ENCODE measurements at regions not wholly inside any gene's neighbourhood (a gene's known extent, or its start where the extent isn't known, plus 50 kb on each side); places are given as distances from the start of the nearest gene placed in this dataset.

DNA sequence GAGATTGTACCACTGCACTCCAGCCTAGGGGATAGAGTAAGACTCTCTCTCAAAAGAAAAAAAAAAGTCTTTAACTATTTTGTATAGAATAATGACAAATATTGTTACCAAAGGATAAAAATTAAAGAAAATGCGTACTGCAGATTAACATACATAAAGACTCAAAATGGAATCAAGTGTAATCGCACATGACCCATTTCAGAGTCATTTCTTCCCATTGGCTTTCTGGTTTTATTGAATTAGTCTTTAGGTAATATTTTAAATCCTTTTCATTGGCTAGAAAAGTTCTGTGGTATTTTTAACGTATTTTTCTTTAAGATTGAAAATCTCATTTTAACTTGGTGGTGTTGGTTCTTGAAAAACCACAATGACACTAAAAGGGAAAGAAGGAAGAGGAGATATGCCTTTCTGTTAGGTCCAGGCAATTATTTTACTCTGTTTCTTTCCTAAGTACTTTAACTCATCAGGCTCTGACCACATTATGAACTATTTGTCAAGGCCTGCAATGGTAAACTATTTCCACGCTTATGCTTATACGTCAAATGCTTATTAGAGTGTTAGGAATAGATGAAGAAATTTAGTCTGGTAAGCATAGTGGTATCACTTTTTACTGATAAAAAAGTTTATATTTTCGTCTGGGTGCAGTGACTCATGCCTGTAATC lies 52.3 kb downstream of the PLEKHG1 start:
- Histone ChIP-seq H3K27ac (no peak overlapping the region), H3K36me3 (no peaks in the 10 kb centered on the region), H3K4me1 (replicated peaks) (no peaks in the 10 kb centered on the region), H3K4me3 (no peak overlapping the region), H3K9me3 (replicated peaks) (no peaks in the 10 kb centered on the region), H3K27me3 (replicated peaks) (no peaks in the 10 kb centered on the region)
- no peak for DNase-seq (ENCODE audit: low read depth in 1 of 2, low spot score in 2 of 2)

DNA sequence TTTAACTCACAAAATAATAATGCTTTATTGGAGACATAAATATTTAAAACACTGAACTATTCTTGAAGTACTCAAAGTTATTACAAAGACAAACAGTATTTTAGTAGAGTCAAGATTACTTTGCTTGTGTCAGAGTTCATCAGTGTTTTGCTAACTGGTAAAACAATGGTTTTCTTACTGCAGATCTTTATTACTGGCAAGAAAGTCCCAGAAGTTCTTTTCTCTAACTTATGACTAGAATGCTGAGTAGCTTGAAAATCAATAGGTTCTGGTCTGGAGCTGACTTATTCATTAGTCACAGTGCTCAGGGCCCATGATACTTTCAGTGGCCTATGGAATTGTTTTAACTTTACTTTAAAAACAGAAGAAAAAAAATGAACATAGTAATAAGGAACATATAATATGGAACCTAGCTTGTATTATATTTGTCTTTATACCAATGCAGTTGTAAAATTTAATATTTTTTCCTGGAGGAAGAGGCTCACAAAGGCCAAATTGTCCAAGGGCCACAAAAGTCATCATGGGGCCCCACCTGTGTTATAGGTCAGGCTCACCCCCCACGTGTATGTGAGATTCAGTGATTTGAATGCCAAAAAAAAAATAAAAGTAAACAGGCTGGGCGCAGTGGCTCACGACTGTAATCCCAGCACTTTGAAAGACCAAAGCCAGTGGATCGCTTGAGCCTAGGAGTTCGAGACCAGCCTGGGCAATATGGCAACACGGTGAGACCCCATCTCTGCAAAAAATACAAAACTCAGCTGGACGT lies 53.3 kb downstream of the PLEKHG1 start:
- Histone ChIP-seq H3K9me3 (replicated peaks) (no peaks in the 10 kb centered on the region), H3K36me3 (no peaks in the 10 kb centered on the region), H3K27me3 (replicated peaks) (no peaks in the 10 kb centered on the region), H3K27ac (no peak overlapping the region), H3K4me1 (replicated peaks) (no peaks in the 10 kb centered on the region), H3K4me3 (no peak overlapping the region)
- no peak for DNase-seq (ENCODE audit: low read depth in 1 of 2, low spot score in 2 of 2)

- Histone ChIP-seq H3K4me3 (no peak overlapping the region), H3K27ac (no peak overlapping the region), H3K4me1 (replicated peaks) (no peaks in the 10 kb centered on the region), H3K9me3 (replicated peaks) (no peaks in the 10 kb centered on the region), H3K27me3 (replicated peaks) (peaks cover 3% of the 10 kb centered on the region; the same call in 1 of the 2 replicates), H3K36me3 (no peaks in the 10 kb centered on the region)
- DNase-seq (ENCODE audit: low read depth in 1 of 2, low spot score in 2 of 2), result no peak
These were observed 54.9 kb downstream of the PLEKHG1 start for GRCh38 chr6:150654608-150655007.

DNA sequence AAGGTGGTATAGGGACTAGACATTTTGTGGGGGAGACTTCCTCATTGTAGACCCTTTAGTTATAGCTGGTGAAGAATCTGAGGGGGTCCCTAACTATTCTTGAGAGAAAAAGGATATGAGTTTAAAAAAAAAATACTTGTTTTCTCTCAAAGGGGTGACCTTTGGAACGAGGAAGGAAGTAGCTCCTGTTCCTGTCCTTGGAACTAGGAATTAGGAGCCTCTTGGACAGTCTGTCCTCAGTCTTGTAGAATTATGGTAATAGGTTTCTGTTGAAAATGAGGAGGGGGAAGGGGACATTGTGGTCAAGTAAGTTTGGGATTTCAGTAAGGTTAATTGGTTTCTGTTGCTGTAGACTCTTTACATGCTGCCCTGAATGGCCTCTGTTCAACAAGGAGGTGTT lies 56.5 kb downstream of the PLEKHG1 start:
- Histone ChIP-seq H3K9me3 (replicated peaks) (no peaks in the 10 kb centered on the region), H3K4me1 (replicated peaks) (no peaks in the 10 kb centered on the region), H3K36me3 (no peaks in the 10 kb centered on the region), H3K27me3 (replicated peaks) (peaks cover 3% of the 10 kb centered on the region; the same call in 1 of the 2 replicates), H3K27ac (no peak overlapping the region), H3K4me3 (no peak overlapping the region)
- no peak for DNase-seq (ENCODE audit: low read depth in 1 of 2, low spot score in 2 of 2)

DNA sequence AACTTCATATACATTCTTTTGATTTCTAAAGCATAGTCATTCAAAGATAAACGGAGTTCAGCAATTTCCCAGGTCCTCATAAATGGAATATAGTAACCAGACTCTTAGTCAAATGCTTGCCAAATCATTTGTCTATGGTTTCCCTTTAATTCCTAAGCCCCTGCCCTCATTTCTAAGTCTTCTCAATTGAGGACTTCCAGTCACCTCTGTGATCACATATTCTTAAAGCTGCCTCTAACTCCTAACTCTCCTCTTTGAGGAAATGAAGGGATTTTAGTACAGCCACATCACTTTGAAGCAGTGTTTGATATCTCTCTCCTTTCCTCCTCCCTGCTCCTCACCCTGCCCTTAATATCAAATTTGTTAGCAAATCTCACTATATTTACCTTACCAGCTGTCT lies 58.7 kb downstream of the PLEKHG1 start:
- H3K9me3 ChIP-seq (replicated peaks), result no peaks in the 10 kb centered on the region
- H3K4me1 ChIP-seq (replicated peaks), result no peaks in the 10 kb centered on the region
- H3K27ac ChIP-seq, result no peak overlapping the region
- no peak for DNase-seq (ENCODE audit: low read depth in 1 of 2, low spot score in 2 of 2)
- peaks cover 3% of the 10 kb centered on the region; the same call in 1 of the 2 replicates for H3K27me3 ChIP-seq (replicated peaks)
- no peak overlapping the region for H3K4me3 ChIP-seq
- H3K36me3 ChIP-seq, result no peaks in the 10 kb centered on the region

DNA sequence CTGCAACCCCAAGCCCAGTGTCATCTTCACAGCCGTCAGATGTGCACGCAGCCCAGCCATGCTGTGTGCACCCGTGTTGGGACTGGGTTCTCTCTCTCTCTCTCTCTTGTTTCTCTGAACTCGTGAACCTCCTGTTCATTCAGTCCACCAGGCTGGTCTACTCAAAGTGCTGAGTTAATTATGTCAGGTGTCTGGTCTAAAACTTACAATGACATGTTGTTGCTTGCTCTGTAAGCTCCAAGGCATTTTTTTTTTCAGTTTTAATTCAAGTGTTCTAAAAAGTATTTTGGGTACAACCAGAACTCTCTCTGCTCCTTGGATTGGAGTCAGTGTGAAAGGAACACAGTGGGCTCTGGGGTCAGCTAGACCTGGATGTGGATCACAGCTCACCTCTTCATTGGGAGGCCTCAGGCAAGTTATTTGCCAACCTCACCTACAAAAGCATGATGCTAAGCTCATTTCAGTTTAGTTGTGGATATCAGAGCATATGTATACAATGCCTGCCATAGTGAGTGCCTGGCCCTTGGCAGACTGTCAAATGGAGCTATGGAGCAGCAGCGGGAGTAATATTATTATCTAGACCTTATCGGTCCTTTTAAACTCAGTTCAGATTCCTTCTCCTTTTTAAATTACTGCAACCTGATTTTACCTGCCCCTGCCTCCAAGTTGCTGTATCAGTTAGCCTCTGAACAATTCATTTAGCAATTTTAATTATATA lies 59.5 kb downstream of the PLEKHG1 start:
- Histone ChIP-seq H3K27me3 (replicated peaks) (peaks cover 3% of the 10 kb centered on the region; the same call in 1 of the 2 replicates), H3K36me3 (no peaks in the 10 kb centered on the region), H3K4me3 (no peak overlapping the region), H3K27ac (no peak overlapping the region), H3K9me3 (replicated peaks) (no peaks in the 10 kb centered on the region), H3K4me1 (replicated peaks) (no peaks in the 10 kb centered on the region)
- DNase-seq (ENCODE audit: low read depth in 1 of 2, low spot score in 2 of 2), result no peak

DNA sequence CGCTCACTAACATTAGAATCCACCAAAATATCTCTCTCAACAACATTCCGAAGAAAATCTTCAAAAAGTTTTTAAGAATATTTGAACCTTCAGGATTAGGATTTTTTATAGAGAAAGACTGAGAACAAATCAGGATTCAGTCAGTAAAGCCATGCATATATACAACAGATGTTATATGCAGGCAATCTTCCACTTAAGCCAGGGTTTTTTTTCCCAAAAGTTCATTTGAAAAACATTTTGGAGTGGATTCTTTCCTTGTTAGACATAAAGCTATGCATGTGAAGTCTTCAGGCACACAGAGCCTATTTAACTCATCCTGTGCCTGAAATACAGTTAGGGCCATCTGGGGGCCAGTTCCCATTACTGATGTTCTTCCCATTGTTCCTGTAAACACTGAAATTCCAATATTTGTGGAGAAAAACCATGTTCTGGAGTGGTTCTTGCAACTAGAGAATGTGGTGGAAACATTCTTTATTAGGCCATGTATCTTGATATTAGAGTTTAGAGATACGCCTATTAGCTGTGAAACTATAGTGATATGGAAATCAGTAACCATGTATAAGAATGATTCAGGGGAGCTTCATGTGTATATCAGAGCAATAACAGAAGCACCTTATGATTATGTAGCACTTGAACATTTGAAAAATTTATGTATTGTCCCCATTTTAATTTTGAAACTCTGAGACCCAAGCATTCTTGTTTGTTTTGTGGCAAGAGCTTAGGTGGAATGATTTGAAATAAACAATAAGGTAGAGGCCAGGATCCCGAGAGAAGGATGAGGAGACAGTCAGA lies 61.7 kb downstream of the PLEKHG1 start:
- H3K27ac ChIP-seq, result no peak overlapping the region

GRCh38 chr6:150662814-150663213 lies 63.1 kb downstream of the PLEKHG1 start:
- Histone ChIP-seq H3K27ac (no peak overlapping the region), H3K4me1 (replicated peaks) (peaks cover under 1% of the 10 kb centered on the region; the same call in 1 of the 2 replicates), H3K27me3 (replicated peaks) (peaks cover 3% of the 10 kb centered on the region), H3K36me3 (no peaks in the 10 kb centered on the region), H3K9me3 (replicated peaks) (no peaks in the 10 kb centered on the region), H3K4me3 (no peak overlapping the region)
- DNase-seq (ENCODE audit: low read depth in 1 of 2, low spot score in 2 of 2), result no peak

More for the DNA sequence above, 61.7 kb downstream of the PLEKHG1 start:
- H3K9me3 ChIP-seq (replicated peaks), result no peaks in the 10 kb centered on the region
- H3K4me1 ChIP-seq (replicated peaks), result no peaks in the 10 kb centered on the region
- H3K4me3 ChIP-seq, result no peak overlapping the region
- DNase-seq (ENCODE audit: low read depth in 1 of 2, low spot score in 2 of 2), result no peak
- H3K27me3 ChIP-seq (replicated peaks), result peaks cover 3% of the 10 kb centered on the region; the same call in 1 of the 2 replicates
- no peaks in the 10 kb centered on the region for H3K36me3 ChIP-seq

DNA sequence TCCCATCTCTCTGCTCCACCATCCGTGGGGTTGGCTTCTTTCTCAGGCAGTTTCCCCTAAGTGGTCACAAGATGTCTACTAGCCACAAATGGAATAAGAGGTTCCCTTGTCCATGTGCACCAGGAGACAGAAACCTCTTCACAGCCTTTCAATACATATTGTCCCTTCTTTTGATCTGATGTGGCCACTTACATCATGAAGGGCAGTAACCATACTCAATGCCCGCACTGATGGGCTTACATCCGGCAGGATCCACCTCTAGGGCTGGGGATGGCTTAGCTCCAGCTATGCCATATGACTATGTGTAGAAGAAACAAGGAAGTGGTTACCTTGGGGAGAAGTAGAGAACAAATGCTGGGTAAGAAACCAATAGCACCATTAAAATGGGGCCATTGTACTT lies 64.4 kb downstream of the PLEKHG1 start:
- no peaks in the 10 kb centered on the region for H3K36me3 ChIP-seq
- H3K9me3 ChIP-seq (replicated peaks), result no peaks in the 10 kb centered on the region
- H3K4me3 ChIP-seq, result no peak overlapping the region
- no peak for DNase-seq (ENCODE audit: low read depth in 1 of 2, low spot score in 2 of 2)
- no peaks in the 10 kb centered on the region; the same call in 1 of the 2 replicates for H3K27me3 ChIP-seq (replicated peaks)
- peaks cover 12% of the 10 kb centered on the region for H3K4me1 ChIP-seq (replicated peaks)
- H3K27ac ChIP-seq, result no peak overlapping the region

DNA sequence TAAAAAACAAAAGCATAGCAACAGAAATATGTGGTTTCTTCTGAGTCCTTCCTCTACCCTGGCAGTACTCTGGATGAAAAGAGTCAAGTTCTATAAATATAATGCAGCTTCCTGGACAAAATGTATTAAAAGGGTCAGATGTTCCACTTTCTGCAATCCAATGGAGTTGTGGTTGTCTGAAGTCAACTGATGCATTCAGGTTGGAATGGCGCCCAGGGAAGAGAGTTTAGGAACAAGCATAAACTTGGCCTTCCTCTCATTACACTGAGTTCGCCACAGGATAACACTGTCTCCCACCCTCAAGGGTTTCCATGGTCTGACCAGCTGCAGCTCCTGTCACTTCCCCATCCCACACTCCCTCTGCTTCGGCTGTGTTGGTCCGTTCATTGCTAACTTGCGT lies 66.4 kb downstream of the PLEKHG1 start:
- no peak overlapping the region for H3K27ac ChIP-seq
- H3K9me3 ChIP-seq (replicated peaks), result no peaks in the 10 kb centered on the region
- no peak for DNase-seq (ENCODE audit: low read depth in 1 of 2, low spot score in 2 of 2)
- H3K4me1 ChIP-seq (replicated peaks), result peaks cover 14% of the 10 kb centered on the region
- H3K36me3 ChIP-seq, result no peaks in the 10 kb centered on the region
- H3K27me3 ChIP-seq (replicated peaks), result no peaks in the 10 kb centered on the region; the same call in 1 of the 2 replicates
- H3K4me3 ChIP-seq, result no peak overlapping the region

DNA sequence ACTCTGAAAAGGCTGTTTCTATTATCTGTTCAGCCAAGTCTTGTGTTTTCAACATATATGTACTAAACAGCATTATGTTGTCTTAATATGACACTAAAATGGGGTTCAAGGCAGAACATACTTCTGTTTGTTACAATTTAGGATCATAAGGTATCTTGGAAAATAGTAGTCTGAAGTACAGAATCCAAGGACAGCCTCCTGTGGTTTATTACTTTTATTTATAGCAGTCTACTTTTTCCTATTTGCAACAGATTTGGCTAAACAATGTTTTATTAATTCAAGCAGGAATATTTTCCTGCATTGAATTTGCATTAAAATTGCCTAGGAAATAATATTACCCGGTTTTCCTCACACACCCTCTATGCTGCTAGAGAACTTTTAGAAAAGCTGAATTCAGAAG lies 67.7 kb downstream of the PLEKHG1 start:
- no peak overlapping the region for H3K27ac ChIP-seq
- no peak overlapping the region for H3K4me3 ChIP-seq
- no peak for DNase-seq (ENCODE audit: low read depth in 1 of 2, low spot score in 2 of 2)
- H3K27me3 ChIP-seq (replicated peaks), result no peaks in the 10 kb centered on the region; the same call in 1 of the 2 replicates
- no peaks in the 10 kb centered on the region for H3K9me3 ChIP-seq (replicated peaks)
- H3K4me1 ChIP-seq (replicated peaks), result peaks cover 14% of the 10 kb centered on the region
- H3K36me3 ChIP-seq, result no peaks in the 10 kb centered on the region

DNA sequence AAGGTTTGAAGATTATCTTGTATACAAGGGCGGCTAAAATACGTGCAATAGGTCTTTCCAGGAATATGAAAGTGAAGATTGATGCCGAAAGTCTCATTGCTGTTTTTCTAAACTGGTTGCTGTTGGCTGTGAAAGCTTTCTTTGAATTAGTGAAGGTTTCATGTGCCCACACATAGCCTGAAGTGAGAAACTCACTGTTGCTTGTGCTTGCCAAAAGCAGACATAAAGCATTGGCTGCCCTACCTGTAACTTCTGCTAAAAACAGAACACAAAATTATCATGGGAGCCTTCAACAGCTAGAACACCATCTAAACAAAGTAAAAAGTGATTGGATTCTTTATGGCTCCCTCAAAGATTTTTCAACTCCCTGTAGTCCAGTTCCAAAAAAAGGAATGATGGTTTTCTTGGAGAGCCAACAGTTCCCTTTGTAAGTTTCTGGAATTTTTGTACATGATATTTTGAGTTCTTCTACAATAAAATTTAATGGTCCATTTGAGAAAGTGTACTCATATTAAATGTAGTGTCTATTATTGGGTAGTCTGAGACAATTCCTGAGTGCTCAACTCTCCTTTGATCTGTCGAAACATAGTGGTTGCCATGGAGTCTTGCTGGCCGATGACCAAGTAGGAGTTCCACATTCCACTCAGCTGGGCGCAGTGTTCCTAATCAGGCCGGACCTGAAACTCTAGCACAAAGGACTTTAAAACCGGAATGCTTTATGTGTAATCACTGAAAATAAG lies 68.5 kb downstream of the PLEKHG1 start:
- DNase-seq (ENCODE audit: low read depth in 1 of 2, low spot score in 2 of 2), result peak; percentile 50 to 75
- Histone ChIP-seq H3K4me1 (replicated peaks) (peaks cover 14% of the 10 kb centered on the region), H3K9me3 (replicated peaks) (no peaks in the 10 kb centered on the region), H3K36me3 (no peaks in the 10 kb centered on the region), H3K4me3 (no peak overlapping the region), H3K27me3 (replicated peaks) (no peaks in the 10 kb centered on the region; the same call in 1 of the 2 replicates), H3K27ac (peak overlapping the region; percentile 20; the same call in 1 of the 2 replicates)

DNA sequence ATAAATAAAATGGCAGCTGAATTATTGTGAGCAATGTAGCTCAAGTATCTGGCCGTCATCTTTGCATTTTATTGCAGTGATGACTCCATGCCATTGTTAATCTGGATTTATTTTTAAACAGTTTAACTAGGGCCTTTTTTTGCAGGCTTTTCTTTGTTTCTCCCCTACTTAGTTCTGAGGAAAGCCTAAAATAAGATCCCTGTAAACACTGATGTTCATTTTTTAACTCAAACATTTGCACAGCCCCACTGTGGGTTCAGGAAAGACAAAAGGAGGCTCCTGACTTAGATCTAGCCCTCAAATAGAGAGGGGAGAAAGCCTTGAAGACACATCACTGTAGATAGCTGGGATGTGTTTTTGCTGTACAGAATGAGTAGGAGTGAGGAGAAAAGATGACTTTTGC lies 69.2 kb downstream of the PLEKHG1 start:
- H3K4me1 ChIP-seq (replicated peaks), result peaks cover 14% of the 10 kb centered on the region
- H3K4me3 ChIP-seq, result no peak overlapping the region
- H3K27me3 ChIP-seq (replicated peaks), result no peaks in the 10 kb centered on the region; the same call in 1 of the 2 replicates
- peak overlapping the region; percentile 20; the same call in 1 of the 2 replicates for H3K27ac ChIP-seq
- no peaks in the 10 kb centered on the region for H3K36me3 ChIP-seq
- no peaks in the 10 kb centered on the region for H3K9me3 ChIP-seq (replicated peaks)
- DNase-seq (ENCODE audit: low read depth in 1 of 2, low spot score in 2 of 2), result peak in 1 of 2 experiments; percentile 37
